GM23338 (cell line): ENCODE measurements at regions not wholly inside any gene's neighbourhood (a gene's known extent, or its start where the extent isn't known, plus 50 kb on each side); places are given as distances from the start of the nearest gene placed in this dataset.

Source experiments
- EZH2 ChIP-seq: fragments of 200-600 bp; sonication (generic); IDR thresholded peaks from one replicate; pipeline ENCODE4 v1.8.0; 2017; ENCODE audit warnings: antibody characterized with exemption, mild to moderate bottlenecking, low read depth; ENCODE audit not compliant: unreplicated experiment
- EZH2phosphoT487 ChIP-seq: fragments of 200-600 bp; sonication (generic); IDR thresholded peaks from one replicate; pipeline ENCODE4 v1.8.1; 2018; ENCODE audit warnings: antibody characterized with exemption; ENCODE audit not compliant: unreplicated experiment
- JUNB ChIP-seq: IDR thresholded peaks from one replicate; pipeline ENCODE4 v1.6.1; 2016; ENCODE audit warnings: antibody characterized with exemption; ENCODE audit not compliant: unreplicated experiment
- TF ChIP-seq, protein P1 (sequence below), 2 experiments: fragments of 200-600 bp in 1 of 2; sonication (generic) in 1 of 2; conservative IDR thresholded peaks; 2 replicates each; pipeline versions ENCODE4 v1.5.1 to v1.6.1; 2016 to 2017; ENCODE audit warnings: antibody characterized with exemption in 2 of 2, low read depth in 2 of 2, mild to moderate bottlenecking in 2 of 2, moderate library complexity in 1 of 2

DNA sequence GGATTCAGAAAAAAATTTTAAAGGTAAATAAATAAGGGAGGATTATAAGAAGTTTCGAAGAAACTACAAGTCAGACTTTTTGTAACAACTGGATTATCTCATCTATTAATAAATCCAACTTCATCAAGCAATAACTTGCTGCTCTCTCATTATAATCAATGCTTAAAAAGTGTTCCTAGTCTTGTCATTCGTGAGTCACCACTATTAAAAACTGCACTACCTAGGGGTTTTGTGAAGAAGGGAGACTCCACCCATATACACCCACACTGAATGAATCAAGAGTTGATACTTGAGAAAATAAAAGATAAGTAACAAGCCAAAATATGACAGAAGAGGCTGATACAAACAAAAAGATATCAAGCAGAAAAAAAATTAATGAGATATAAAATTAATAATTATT lies 360.5 kb downstream of the ZNF674 start:
- TF ChIP-seq, protein P1, sequence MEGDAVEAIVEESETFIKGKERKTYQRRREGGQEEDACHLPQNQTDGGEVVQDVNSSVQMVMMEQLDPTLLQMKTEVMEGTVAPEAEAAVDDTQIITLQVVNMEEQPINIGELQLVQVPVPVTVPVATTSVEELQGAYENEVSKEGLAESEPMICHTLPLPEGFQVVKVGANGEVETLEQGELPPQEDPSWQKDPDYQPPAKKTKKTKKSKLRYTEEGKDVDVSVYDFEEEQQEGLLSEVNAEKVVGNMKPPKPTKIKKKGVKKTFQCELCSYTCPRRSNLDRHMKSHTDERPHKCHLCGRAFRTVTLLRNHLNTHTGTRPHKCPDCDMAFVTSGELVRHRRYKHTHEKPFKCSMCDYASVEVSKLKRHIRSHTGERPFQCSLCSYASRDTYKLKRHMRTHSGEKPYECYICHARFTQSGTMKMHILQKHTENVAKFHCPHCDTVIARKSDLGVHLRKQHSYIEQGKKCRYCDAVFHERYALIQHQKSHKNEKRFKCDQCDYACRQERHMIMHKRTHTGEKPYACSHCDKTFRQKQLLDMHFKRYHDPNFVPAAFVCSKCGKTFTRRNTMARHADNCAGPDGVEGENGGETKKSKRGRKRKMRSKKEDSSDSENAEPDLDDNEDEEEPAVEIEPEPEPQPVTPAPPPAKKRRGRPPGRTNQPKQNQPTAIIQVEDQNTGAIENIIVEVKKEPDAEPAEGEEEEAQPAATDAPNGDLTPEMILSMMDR (conservative IDR thresholded peaks at IDR 0.05; ENCODE audit: low read depth in 2 of 2): no peak
- no peak for TF ChIP-seq EZH2
- TF ChIP-seq EZH2phosphoT487: no peak
- no peak for TF ChIP-seq JUNB
